NCI-H1105 treated with DMSO at 0.1 percent for 48 hours (cell line): ENCODE measurements at regions not wholly inside any gene's neighbourhood (a gene's known extent, or its start where the extent isn't known, plus 50 kb on each side); places are given as distances from the start of the nearest gene placed in this dataset.
"Not testable (repeated sequence)": the region's sequence is repeated elsewhere in the genome, so short reads cannot be mapped to it uniquely, and the experiment has no call there.

Experiments used
- DNase-seq: peaks from one replicate; lab custom pipeline; 2025; lab: John Stamatoyannopoulos, UW

DNA sequence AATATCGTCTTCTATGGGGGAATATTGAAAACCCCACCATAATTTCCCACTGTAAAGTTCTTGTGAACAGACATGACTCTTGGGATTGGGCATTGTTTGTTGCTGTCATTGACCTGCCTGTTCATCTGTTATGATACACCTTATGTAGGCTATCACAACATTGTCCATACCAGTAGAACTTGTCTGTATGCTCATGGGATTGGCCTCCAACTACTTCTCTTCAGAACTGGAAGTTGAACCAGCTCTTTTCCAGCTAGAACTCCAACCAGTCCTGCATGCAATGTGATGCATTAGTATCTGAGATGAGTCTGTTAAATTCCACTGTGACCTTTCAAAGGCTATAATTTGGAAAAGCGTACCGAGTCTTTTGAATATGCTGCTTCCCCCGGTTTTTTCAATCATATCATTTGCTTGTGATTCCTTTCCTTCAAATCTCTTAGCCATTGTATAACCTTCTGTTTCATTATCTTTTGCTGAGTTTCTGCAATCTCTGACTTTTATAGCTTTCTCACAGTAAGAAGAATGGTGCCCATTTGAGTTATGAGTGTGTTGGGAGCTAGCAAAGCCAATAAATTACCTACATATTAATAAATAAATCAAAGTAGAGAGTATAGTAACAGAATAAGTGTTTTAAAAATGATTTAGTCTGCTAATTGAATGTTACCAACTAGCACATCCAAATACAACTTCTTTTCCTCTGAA lies 101.9 kb downstream of the PLK2 start:
- DNase-seq, result no peak

- DNase-seq, result no peak
Observed at GRCh38 chr5:58357121-58357520, 102.8 kb downstream of the PLK2 start.

DNA sequence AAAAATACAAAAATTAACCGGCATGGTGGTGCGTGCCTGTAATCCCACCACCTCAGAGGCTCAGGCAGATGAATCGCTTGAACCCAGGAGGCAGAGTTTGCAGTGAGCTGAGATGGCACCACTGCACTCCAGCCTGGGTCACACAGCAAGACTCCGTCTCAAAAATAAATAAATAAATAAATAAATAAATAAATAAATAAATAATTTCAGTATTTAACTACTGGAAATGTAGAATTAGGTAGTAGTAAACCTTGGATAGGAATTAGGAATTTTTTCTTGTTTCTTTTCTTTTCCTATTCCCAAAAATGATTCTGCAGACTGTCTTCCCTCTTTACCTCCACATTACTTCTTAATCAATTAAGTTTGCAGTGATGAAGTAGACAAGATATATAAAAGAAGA lies 103.2 kb downstream of the PLK2 start:
- DNase-seq, result no peak

GRCh38 chr5:58354827-58355226 lies 105.1 kb downstream of the PLK2 start:
- DNase-seq, result no peak

DNA sequence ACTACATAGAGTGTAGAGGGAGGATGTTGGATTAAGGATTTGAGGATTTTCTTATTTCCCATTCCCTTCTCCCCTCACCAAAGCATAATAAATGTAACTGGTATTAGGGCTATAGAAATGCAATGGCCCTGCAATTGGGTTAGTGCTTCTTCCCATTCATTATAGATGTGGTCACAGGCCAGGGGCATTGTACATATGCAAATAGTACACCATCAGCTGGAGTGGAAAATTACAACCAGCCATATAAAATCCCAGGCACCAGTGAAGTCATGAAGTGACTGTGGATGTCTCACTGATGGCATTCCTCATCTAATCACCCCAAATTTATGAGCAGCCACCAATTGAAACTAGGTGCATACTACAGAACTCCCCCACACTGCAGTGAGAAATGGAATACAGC lies 105.9 kb downstream of the PLK2 start:
- no peak for DNase-seq

DNA sequence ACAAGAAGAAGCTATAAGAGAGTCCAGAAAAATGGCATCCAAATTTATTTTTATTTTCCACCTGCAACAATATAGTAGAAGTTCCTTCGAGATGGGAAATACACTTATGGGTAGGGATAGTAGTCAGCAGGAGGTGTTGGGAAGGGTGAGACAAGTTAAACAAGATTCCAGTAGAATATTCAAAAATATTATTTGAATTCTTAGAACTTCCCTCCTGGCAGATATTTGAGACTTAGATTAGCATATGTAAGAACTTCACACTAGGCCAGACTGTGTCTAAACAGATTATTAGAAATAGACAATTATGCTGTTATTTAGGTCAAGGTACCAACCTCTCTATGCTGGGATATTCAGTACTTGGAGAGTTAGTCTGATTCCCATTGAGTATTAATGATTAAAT lies 108.7 kb downstream of the PLK2 start:
- DNase-seq, result no peak

GRCh38 chr5:58348996-58349728 lies 110.7 kb downstream of the PLK2 start:
- DNase-seq, result no peak

- no peak for DNase-seq
Observed at GRCh38 chr5:58346041-58346440, 113.8 kb downstream of the PLK2 start.

DNA sequence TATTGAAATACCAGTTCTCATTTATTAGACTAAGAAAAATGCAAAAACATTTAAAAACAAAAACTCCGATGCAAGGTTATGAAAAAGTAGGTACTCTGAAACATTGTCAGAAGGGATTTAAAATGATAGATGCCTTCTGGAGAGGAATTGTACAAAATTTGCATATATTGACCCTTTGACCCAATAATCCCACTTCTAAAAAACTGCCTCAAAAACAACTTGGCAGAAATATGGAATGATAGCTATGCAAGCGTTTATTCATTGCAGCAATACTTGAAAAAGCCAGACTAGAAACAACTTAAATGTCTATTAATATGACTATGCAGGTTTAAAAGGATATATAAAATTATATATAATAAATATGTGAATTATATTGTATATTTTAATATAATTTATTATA lies 118.4 kb downstream of the PLK2 start:
- no peak for DNase-seq

- DNase-seq, result no peak
Observed at GRCh38 chr5:58335518-58335917, 124.4 kb downstream of the PLK2 start.

DNA sequence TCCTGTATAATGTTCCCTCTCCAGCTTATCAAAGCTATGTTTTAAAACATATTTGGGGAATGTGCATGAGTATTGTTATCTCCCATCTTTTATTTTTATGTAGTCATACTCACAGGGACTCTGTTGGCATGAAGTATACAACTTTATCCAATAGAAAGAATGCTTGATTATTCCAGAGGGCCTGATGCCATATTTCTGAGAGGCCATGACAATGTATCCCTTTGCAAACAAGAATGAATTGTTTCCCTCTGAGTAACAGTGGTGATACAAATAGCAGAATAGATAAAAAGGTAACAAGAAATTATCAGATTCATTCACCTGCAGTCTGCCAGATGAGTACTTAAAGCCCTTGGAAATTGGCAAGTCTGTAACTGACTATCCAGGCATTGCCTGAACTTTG lies 125.9 kb downstream of the PLK2 start:
- no peak for DNase-seq

DNA sequence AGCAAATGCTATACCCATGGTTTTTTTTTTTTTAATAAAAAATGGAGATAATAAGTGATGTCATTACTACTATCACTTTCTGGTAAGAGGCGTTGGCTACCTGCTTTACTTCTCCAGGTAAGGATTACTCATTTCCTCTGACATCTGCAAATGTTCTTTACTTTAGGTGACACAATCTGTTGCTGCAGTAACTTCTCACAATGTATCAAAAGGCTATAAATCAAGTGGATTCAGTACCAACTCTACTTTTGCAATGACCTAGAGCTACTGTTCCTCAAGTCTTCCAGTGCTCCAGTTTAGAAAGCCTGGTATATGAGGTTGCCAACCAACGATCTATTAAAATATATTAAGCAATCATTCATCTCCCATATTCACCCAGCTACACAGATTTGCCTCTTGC lies 129.1 kb downstream of the PLK2 start:
- no peak for DNase-seq

DNA sequence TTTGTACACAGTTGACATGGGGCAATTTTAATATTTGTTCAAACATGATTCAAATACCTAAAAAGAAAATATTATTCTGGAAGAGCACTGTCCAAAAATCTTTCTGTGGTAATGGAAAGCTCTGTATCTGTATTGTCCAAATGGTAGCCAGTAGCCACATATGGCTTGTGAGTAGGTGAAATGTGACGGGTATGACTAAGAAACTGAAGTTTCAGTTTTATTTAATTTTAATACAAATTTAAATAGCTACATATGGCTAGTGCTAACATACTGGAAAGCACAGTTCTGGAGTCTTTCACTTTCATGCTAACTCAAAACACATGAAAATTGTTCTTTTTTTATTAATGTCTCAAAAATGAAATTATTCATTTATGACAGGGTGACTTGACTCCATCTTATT lies 132.6 kb downstream of the PLK2 start:
- DNase-seq, result no peak

DNA sequence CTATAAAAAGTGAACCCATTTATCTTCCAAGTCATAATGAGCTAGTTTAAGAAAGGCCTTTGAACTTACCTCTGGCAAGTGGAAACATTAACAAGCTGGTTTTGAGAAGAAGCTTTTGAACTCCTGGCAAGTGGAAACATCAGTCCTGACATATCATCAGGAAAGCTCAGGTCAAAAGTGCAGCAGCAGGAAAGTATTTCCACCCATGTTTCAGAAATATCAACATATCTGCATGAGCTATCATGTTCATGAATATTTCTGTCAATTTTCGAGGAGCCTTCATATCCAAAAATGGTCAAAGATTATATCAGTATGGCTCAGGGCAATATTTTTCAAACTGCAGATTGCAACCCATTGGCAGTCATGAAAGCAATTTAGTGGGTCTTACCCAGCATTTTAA lies 133.9 kb downstream of the PLK2 start:
- no peak for DNase-seq

DNA sequence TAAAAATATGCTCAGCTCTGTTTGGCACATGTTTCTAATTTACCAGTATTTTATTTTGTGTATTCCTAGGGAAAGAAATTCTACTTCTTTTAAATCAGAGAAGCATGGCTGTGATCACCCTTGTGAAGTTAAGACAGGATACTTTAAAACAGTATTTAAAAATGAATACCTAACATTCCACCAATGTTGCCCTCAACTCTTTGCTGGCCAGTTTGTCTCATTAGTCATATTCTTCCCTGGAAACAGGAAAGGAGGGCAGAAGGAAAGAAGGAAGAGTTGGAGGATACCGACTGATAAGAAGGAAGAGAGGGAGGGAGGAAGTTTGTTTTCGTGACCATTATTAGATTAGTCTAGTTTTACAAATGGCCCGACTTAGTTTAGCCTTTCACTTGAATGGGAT lies 137.4 kb downstream of the PLK2 start:
- DNase-seq, result no peak

DNA sequence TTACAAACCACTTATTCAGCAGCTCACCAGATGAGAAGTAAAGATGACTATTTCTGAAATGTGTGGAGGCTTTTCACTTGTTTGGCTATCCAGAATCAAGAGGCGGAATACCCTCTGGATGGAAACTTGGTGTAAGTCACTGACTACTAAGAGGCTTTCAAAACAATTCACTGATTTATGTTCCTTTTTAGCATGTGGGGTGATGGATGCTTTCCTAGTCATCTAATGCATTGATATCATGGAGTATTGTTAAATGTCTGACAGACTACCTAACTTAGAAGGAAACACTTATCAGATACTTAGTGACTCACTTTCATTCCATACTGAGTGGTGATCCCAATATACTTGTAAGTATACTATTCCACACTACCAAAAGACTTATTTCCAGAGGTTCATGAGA lies 141.4 kb downstream of the PLK2 start:
- DNase-seq, result no peak

- DNase-seq, result no peak
Observed at GRCh38 chr5:58317808-58318207, 142.1 kb downstream of the PLK2 start.

- no peak for DNase-seq
Observed at GRCh38 chr5:58317009-58317408, 142.9 kb downstream of the PLK2 start.

DNA sequence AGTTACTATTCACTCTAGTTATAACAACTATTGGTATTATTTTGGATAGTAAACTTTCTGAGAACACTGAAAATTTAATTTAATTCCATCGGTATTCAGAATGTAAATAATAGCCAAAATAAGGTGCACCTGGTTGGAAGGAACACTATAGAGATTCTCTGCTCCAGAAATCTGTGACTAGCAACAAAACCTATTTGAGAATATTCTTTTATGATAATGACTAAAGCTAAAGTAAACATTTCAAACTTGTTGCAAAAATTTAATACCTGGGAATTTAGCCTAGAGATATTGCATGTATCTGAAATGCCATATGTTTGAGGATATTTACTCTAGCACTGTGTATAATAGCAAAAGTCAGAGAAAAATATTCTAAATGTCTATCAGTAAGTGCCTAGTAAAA lies 144.1 kb downstream of the PLK2 start:
- DNase-seq, result no peak

DNA sequence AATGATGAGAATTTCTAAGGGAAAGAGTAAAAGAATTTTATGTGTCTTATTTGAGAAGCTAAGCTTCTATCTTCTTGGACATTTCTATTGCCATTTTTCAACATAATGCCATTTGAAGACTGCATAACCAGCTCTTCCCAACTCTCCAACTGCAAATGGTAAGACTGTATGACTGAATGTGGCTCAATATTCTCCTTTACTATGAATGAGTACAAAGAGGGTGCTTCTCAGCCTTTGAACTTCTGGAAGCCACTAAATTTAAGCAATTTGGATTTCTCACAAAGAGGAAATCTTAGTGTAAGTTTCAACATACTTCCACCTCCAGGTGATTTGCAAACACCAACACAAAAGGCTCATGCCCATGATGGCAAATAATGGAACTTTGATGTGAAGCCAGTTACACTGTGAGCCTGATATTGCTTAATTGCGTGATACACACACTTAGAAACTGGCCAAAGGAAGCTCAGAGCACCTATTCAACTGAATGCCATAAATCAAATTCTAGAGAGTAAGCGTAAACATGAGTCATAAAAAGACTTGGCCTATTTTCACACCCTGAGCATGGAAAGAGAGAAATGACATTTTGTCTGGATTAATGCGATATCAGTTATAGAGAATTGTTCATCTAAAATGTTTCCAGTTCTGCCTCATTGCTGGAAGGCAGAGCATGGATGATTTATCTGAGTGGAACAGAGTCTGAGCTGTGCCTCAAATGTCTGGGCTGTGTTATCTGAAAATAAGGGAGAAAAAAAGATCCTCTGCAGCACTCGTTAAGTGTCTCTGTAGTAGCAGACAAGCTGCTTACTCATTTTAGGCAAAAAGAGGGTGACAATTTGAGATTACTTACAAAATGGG lies 145.3 kb downstream of the PLK2 start:
- no peak for DNase-seq

DNA sequence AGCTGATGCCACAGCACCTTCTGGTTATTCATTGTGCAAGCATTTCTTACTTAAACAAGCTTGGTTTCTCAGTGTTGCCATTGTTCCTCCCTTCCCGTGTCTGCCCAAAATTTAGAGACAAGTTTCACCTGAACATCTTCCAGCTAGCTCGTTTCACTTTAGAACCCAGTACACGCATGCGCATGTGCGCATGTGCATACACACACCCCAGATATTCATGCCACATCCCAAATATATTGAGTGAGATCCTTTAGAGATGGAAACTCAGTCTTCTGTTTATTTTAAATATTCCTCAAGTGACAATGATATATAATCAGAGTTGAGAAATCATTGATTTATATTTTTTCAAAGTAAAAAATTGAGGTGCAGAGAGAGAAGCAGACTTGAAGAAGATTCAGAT lies 147.6 kb downstream of the PLK2 start:
- no peak for DNase-seq

- no peak for DNase-seq
Observed at GRCh38 chr5:58311526-58311925, 148.4 kb downstream of the PLK2 start.

DNA sequence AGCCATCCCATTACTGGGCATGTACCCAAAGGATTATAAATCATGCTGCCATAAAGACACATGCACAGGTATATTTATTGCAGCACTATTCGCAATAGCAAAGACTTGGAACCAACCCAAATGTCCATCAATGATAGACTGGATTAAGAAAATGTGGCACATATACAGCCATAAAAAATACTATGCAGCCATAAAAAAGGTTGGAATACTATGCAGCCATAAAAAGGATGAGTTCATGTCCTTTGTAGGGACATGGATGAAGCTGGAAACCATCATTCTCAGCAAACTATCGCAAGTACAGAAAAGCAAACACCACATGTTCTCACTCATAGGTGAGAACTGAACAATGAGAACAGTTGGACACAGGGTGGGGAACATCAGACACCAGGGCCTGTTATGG lies 151.5 kb downstream of the PLK2 start:
- not testable (repeated sequence) for DNase-seq
